B cell (primary cell): ENCODE measurements at regions not wholly inside any gene's neighbourhood (a gene's known extent, or its start where the extent isn't known, plus 50 kb on each side); places are given as distances from the start of the nearest gene placed in this dataset.

Experiments
- ATAC-seq: fragments of 200-7000 bp; cut with Tn5 transposase; one replicate; pipeline ENCODE4 v1.10.0; 2021; ENCODE audit warnings: low read depth, mild to moderate bottlenecking, moderate number of reproducible peaks, moderate library complexity
- CTCF ChIA-PET: fragments of 350-600 bp; sonication (Branson Sonifier 250); formaldehyde crosslinking; loops from one replicate; lab custom pipeline; 2021; ENCODE audit warnings: antibody characterized with exemption, inconsistent platforms; lab: Charles Lee
- POLR2A ChIA-PET: fragments of 350-600 bp; sonication (Branson Sonifier 250); formaldehyde crosslinking; loops from one replicate; lab custom pipeline; 2021; ENCODE audit warnings: antibody characterized with exemption; lab: Charles Lee
- DNase-seq: peaks from one replicate; pipeline ENCODE4 v3.0.0; 2013
- H2AFZ ChIP-seq: 2 replicates; pipeline ENCODE4 v1.6.1; 2012; ENCODE audit warnings: mild to moderate bottlenecking, low read depth, low read length; ENCODE audit not compliant: insufficient read depth, poor library complexity, severe bottlenecking
- H3K27ac ChIP-seq, 2 donors: 1 replicate in 1 of 2; 2 replicates in 1 of 2; pipeline ENCODE4 v1.5.1; 2012 to 2013; ENCODE audit warnings: low read length in 2 of 2, mild to moderate bottlenecking in 2 of 2, moderate library complexity in 1 of 2
- H3K27me3 ChIP-seq, 4 experiments: fragments of 200-600 bp in 1 of 4; sonication (generic) in 1 of 4; replicated peaks in 1 of 4; 1 replicate in 2 of 4; 2 replicates in 2 of 4; pipeline versions ENCODE4 v1.6.1 to v1.7.0; 2013 to 2016; ENCODE audit warnings: low read length in 3 of 4, mild to moderate bottlenecking in 2 of 4, mixed read lengths in 1 of 4, moderate library complexity in 1 of 4; ENCODE audit not compliant: insufficient read depth in 4 of 4, control insufficient read depth in 3 of 4; ENCODE audit errors: control extremely low read depth in 1 of 4
- H3K36me3 ChIP-seq, 2 experiments: replicated peaks in 1 of 2; 1 replicate in 1 of 2; 2 replicates in 1 of 2; pipeline versions ENCODE4 v1.6.1 to v1.7.1; 2013; ENCODE audit warnings: low read length in 1 of 2; ENCODE audit not compliant: insufficient read depth in 2 of 2, control insufficient read depth in 1 of 2; ENCODE audit errors: control extremely low read depth in 1 of 2, extremely low read depth in 1 of 2
- H3K4me1 ChIP-seq, 2 donors: fragments of 200-600 bp in 1 of 2; sonication (generic) in 1 of 2; 1 replicate in 1 of 2; 2 replicates in 1 of 2; pipeline versions ENCODE4 v1.5.1 to v1.6.1; 2013 to 2017; ENCODE audit warnings: low read length in 2 of 2; ENCODE audit not compliant: control insufficient read depth in 2 of 2, insufficient read depth in 2 of 2
- H3K4me2 ChIP-seq: replicated peaks from 2 replicates; pipeline ENCODE3; 2012; ENCODE audit warnings: mild to moderate bottlenecking, low read depth, low read length; ENCODE audit not compliant: poor library complexity, severe bottlenecking
- H3K4me3 ChIP-seq, 5 experiments: fragments of 200-600 bp in 1 of 5; sonication (generic) in 1 of 5; 1 replicate in 3 of 5; 2 replicates in 2 of 5; pipeline versions ENCODE4 v1.5.1 to v1.7.0; 2011 to 2016; ENCODE audit warnings: low read length in 4 of 5, mild to moderate bottlenecking in 4 of 5, low read depth in 2 of 5, control low read depth in 1 of 5, moderate library complexity in 1 of 5; ENCODE audit not compliant: insufficient read depth in 1 of 5; ENCODE audit errors: control extremely low read depth in 1 of 5, extremely low read depth in 1 of 5
- H3K79me2 ChIP-seq: fragments of 200-600 bp; sonication (generic); one replicate; pipeline ENCODE4 v1.6.0; 2016; ENCODE audit warnings: low read length; ENCODE audit not compliant: control insufficient read depth, insufficient read depth
- H3K9ac ChIP-seq: fragments of 200-600 bp; sonication (generic); 2 replicates; pipeline ENCODE4 v1.6.1; 2017; ENCODE audit warnings: mild to moderate bottlenecking, low read length, moderate library complexity
- H3K9me3 ChIP-seq, 3 donors: one replicate each; pipeline versions ENCODE4 v1.6.1 to v1.7.1; 2013; ENCODE audit warnings: low read length in 2 of 3; ENCODE audit not compliant: control insufficient read depth in 2 of 3, insufficient read depth in 1 of 3; ENCODE audit errors: control extremely low read depth in 1 of 3
- H4K20me1 ChIP-seq: 2 replicates; pipeline ENCODE4 v1.6.0; 2012; ENCODE audit warnings: mild to moderate bottlenecking, low read length; ENCODE audit not compliant: insufficient read depth, control insufficient read depth, poor library complexity, severe bottlenecking
- H3K27ac Mint-ChIP-seq: one replicate; pipeline ENCODE4 v1.8.0; 2021; ENCODE audit warnings: mixed read lengths
- H3K27me3 Mint-ChIP-seq: one replicate; pipeline ENCODE4 v1.8.0; 2021; ENCODE audit warnings: mixed read lengths
- H3K4me1 Mint-ChIP-seq: one replicate; pipeline ENCODE4 v1.8.0; 2021; ENCODE audit warnings: mixed read lengths
- H3K4me3 Mint-ChIP-seq: one replicate; pipeline ENCODE4 v1.8.0; 2021; ENCODE audit warnings: mixed read lengths
- H3K9me3 Mint-ChIP-seq: one replicate; pipeline ENCODE4 v1.8.0; 2022; ENCODE audit warnings: mixed read lengths; ENCODE audit not compliant: insufficient read depth
- EZH2 ChIP-seq: IDR thresholded peaks from 2 replicates; pipeline ENCODE4 v1.6.1; 2012; ENCODE audit warnings: borderline replicate concordance, low read depth, mild to moderate bottlenecking, moderate library complexity, low read length; ENCODE audit not compliant: insufficient read depth, poor library complexity, severe bottlenecking
- WGBS: methylation state at CpG from one replicate; pipeline ENCODE4 v1.1.5; 2013; ENCODE audit warnings: missing lambda C conversion rate; ENCODE audit not compliant: insufficient coverage; 5-methylcytosine and 5-hydroxymethylcytosine counted together
- intact Hi-C: fragments of 100-400 bp; cut with micrococcal nuclease; formaldehyde crosslinking; loops from one replicate; pipeline ENCODE4 v1.10.0; 2022
- TF ChIP-seq, protein P1 (sequence below): fragments of 200-600 bp; IDR thresholded peaks from one replicate; pipeline ENCODE4 v1.8.0; 2022; ENCODE audit warnings: antibody characterized with exemption, mild to moderate bottlenecking

DNA sequence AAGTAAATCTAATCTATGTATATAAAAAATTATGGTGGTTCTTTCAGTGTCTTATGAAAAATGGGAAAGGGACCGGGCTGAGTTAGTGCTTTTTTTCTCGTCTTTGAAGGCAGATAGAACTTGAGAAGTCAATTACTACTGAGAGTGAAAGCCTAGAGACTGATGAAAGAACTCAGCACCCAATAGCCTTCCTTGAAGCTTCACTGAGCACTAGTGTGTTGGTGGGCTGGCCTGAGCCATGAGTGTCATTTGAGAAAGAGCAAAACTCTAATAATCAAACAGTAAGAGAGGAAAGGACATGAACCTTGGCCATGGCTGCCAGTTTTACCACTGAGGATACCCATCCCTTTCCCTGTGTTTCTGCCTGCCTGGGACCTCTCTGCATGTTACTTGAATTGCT is 428.3 kb upstream of the RASGRP1 start:
- WGBS = 80% methylated on average over 1 of the region's 2 CpGs
- ATAC-seq (no peak), DNase-seq (no peak)
- H4K20me1 ChIP-seq = no peaks in the 10 kb centered on the region
- H3K4me2 ChIP-seq = no peak overlapping the region
- H3K9ac ChIP-seq = no peak overlapping the region
- POLR2A ChIA-PET = no interaction called here
- no peaks in the 10 kb centered on the region for H3K36me3 ChIP-seq
- Mint-ChIP-seq H3K4me1 (no peaks in the 10 kb centered on the region), H3K9me3 (no peaks in the 10 kb centered on the region), H3K27me3 (no peaks in the 10 kb centered on the region), H3K4me3 (no peak overlapping the region), H3K27ac (no peak overlapping the region)
- no peaks in the 10 kb centered on the region for H3K27me3 ChIP-seq
- TF ChIP-seq EZH2 = no peak
- TF ChIP-seq, protein P1, sequence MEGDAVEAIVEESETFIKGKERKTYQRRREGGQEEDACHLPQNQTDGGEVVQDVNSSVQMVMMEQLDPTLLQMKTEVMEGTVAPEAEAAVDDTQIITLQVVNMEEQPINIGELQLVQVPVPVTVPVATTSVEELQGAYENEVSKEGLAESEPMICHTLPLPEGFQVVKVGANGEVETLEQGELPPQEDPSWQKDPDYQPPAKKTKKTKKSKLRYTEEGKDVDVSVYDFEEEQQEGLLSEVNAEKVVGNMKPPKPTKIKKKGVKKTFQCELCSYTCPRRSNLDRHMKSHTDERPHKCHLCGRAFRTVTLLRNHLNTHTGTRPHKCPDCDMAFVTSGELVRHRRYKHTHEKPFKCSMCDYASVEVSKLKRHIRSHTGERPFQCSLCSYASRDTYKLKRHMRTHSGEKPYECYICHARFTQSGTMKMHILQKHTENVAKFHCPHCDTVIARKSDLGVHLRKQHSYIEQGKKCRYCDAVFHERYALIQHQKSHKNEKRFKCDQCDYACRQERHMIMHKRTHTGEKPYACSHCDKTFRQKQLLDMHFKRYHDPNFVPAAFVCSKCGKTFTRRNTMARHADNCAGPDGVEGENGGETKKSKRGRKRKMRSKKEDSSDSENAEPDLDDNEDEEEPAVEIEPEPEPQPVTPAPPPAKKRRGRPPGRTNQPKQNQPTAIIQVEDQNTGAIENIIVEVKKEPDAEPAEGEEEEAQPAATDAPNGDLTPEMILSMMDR = no peak
- no peak overlapping the region for H3K4me3 ChIP-seq
- no peaks in the 10 kb centered on the region for H3K9me3 ChIP-seq
- CTCF ChIA-PET = no interaction called here
- no peaks in the 10 kb centered on the region for H3K79me2 ChIP-seq
- no peak overlapping the region for H3K27ac ChIP-seq
- no peaks in the 10 kb centered on the region for H3K4me1 ChIP-seq
- intact Hi-C loops = no loop called here
- no peak overlapping the region for H2AFZ ChIP-seq

DNA sequence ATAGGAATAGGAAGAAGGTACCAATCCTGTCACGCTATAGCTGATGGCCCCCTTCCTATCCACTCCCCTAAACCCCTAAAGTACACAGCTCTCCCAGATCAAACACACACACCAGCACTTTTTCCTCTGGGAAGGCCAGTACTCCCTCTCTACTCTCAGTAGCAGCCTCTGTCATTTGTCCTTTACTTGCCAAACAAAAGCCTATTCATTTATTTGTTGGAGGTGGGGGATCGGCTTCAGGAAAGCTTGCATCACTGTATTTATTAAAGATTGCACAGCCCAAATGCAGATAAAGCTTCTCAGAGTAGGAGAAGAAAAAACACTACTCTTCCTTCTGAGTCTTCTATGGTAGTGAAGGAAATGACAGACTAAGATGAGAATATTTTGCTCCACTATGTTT is 429.7 kb upstream of the RASGRP1 start:
- H3K4me3 Mint-ChIP-seq = no peak overlapping the region
- TF ChIP-seq EZH2 = no peak
- TF ChIP-seq, protein P1 = no peak
- CTCF ChIA-PET = no interaction called here

More for the DNA sequence above, 429.7 kb upstream of the RASGRP1 start:
- H3K4me1 Mint-ChIP-seq = no peaks in the 10 kb centered on the region
- WGBS = 83% methylated on average over 1 of the region's 2 CpGs
- POLR2A ChIA-PET = no interaction called here
- Histone ChIP-seq H3K9ac (no peak overlapping the region), H3K4me2 (no peak overlapping the region), H3K27me3 (no peaks in the 10 kb centered on the region), H2AFZ (no peak overlapping the region), H4K20me1 (no peaks in the 10 kb centered on the region), H3K27ac (no peak overlapping the region), H3K4me3 (no peak overlapping the region), H3K79me2 (no peaks in the 10 kb centered on the region), H3K4me1 (no peaks in the 10 kb centered on the region), H3K36me3 (no peaks in the 10 kb centered on the region), H3K9me3 (no peaks in the 10 kb centered on the region)
- ATAC-seq (no peak), DNase-seq (no peak)
- H3K9me3 Mint-ChIP-seq = no peaks in the 10 kb centered on the region
- H3K27me3 Mint-ChIP-seq = no peaks in the 10 kb centered on the region
- intact Hi-C loops = no loop called here
- no peak overlapping the region for H3K27ac Mint-ChIP-seq
